ENCODE measurements at regions not wholly inside any gene's neighbourhood (a gene's known extent, or its start where the extent isn't known, plus 50 kb on each side); places are given as distances from the start of the nearest gene placed in this dataset.

- H3K36me3 ChIP-seq: no peaks in the 10 kb centered on the region
- DNase-seq (no peak), ATAC-seq (no peak)
- H3K4me3 ChIP-seq: no peak overlapping the region
- H3K27ac ChIP-seq: no peak overlapping the region
- H3K27me3 ChIP-seq: no peaks in the 10 kb centered on the region
- H3K4me1 ChIP-seq: peaks cover 0 to 15% (median 0%) of the 10 kb centered on the region in 9 donors
- H3K9me3 ChIP-seq: no peaks in the 10 kb centered on the region
- WGBS, 2 donors: 90 to 97% methylated on average over 3 of the region's 3 CpGs
- intact Hi-C loops (cut with DNase I): loop anchor here in 1 of 10 donors (10.0 kb wide), 1 partner anchor 155 kb away; the partner anchor contains the start of gene FIBIN
- no peak for TF ChIP-seq CTCF (IDR thresholded peaks at IDR 0.05)
Observed at GRCh38 chr11:26839911-26840698, 118.2 kb upstream of the SLC5A12 start.

GRCh38 chr11:26841818-26842473, 120.1 kb upstream of the SLC5A12 start:
- Histone ChIP-seq H3K9me3 (no peaks in the 10 kb centered on the region), H3K4me1 (peaks cover 0 to 15% (median 0%) of the 10 kb centered on the region in 9 donors), H3K27ac (peak overlapping the region in 7 of 10 donors; percentile 3 to 67 (median 31)), H3K27me3 (no peaks in the 10 kb centered on the region), H3K36me3 (no peaks in the 10 kb centered on the region), H3K4me3 (no peak overlapping the region)
- TF ChIP-seq CTCF (IDR thresholded peaks at IDR 0.05): no peak
- 57 to 64% methylated on average over 2 of the region's 2 CpGs for WGBS, 2 donors
- DNase-seq (no peak), ATAC-seq (peak in 4 of 8 donors; percentile 10 to 54 (median 33))
- intact Hi-C loops (cut with DNase I): loop anchor here in 1 of 10 donors (10.0 kb wide), 1 partner anchor 153 kb away; the partner anchor contains the start of gene FIBIN

- Histone ChIP-seq H3K9me3 (no peaks in the 10 kb centered on the region), H3K4me1 (peaks cover 0 to 15% (median 0%) of the 10 kb centered on the region in 9 donors), H3K36me3 (no peaks in the 10 kb centered on the region), H3K4me3 (no peak overlapping the region), H3K27ac (peak overlapping the region in 6 of 10 donors; percentile 3 to 67 (median 42)), H3K27me3 (no peaks in the 10 kb centered on the region)
- ATAC-seq (peak in 6 of 8 donors; percentile 31 to 82 (median 58)), DNase-seq (no peak)
- 53 to 70% methylated on average over 3 of the region's 3 CpGs for WGBS, 2 donors
- intact Hi-C loops (cut with DNase I): loop anchor here in 1 of 10 donors (10.0 kb wide), 1 partner anchor 152 kb away; the partner anchor contains the start of gene FIBIN
- TF ChIP-seq CTCF (IDR thresholded peaks at IDR 0.05): no peak
Observed at GRCh38 chr11:26842478-26843282, 120.8 kb upstream of the SLC5A12 start.

- intact Hi-C loops (cut with DNase I): loop anchor here in 1 of 10 donors (10.0 kb wide), 1 partner anchor 151 kb away; the partner anchor contains the start of gene FIBIN
- H3K4me1 ChIP-seq: peaks cover 0 to 23% (median 0%) of the 10 kb centered on the region in 9 donors
- WGBS, 2 donors: 89 to 92% methylated on average over 2 of the region's 2 CpGs
- ATAC-seq (no peak), DNase-seq (no peak)
- no peak overlapping the region for H3K4me3 ChIP-seq
- H3K27ac ChIP-seq: peak overlapping the region in 3 of 10 donors; percentile 37 to 44 (median 40)
- no peaks in the 10 kb centered on the region for H3K9me3 ChIP-seq
- H3K36me3 ChIP-seq: no peaks in the 10 kb centered on the region
- no peaks in the 10 kb centered on the region for H3K27me3 ChIP-seq
- no peak for TF ChIP-seq CTCF (IDR thresholded peaks at IDR 0.05)
Observed at GRCh38 chr11:26843539-26843938, 121.7 kb upstream of the SLC5A12 start.
